ENCODE measurements at regions not wholly inside any gene's neighbourhood (a gene's known extent, or its start where the extent isn't known, plus 50 kb on each side); places are given as distances from the start of the nearest gene placed in this dataset.

GRCh38 chr6:93917216-93917615 is 497.9 kb upstream of the EPHA7 start:
- Histone ChIP-seq H3K9me3 (replicated peaks) (no peaks in the 10 kb centered on the region), H3K4me3 (no peak overlapping the region), H3K4me1 (no peaks in the 10 kb centered on the region), H3K27ac (replicated peaks) (no peak overlapping the region), H3K27me3 (ENCODE audit: low read depth) (no peaks in the 10 kb centered on the region), H3K36me3 (no peaks in the 10 kb centered on the region)
- DNase-seq: no peak
- intact Hi-C loops (cut with micrococcal nuclease): no loop called here
- no peak for TF ChIP-seq CTCF (IDR thresholded peaks at IDR 0.05; ENCODE audit: borderline replicate concordance)

GRCh38 chr6:93916716-93917115 is 497.4 kb upstream of the EPHA7 start:
- intact Hi-C loops (cut with micrococcal nuclease): no loop called here
- TF ChIP-seq CTCF (IDR thresholded peaks at IDR 0.05; ENCODE audit: borderline replicate concordance): no peak
- Histone ChIP-seq H3K27ac (replicated peaks) (no peak overlapping the region), H3K4me1 (no peaks in the 10 kb centered on the region), H3K4me3 (no peak overlapping the region), H3K27me3 (ENCODE audit: low read depth) (no peaks in the 10 kb centered on the region), H3K36me3 (no peaks in the 10 kb centered on the region), H3K9me3 (replicated peaks) (no peaks in the 10 kb centered on the region)
- DNase-seq: no peak

- DNase-seq: no peak
- H3K36me3 ChIP-seq: no peaks in the 10 kb centered on the region
- H3K27me3 ChIP-seq (ENCODE audit: low read depth): no peaks in the 10 kb centered on the region
- intact Hi-C loops (cut with micrococcal nuclease): no loop called here
- no peak overlapping the region for H3K4me3 ChIP-seq
- H3K9me3 ChIP-seq (replicated peaks): no peaks in the 10 kb centered on the region
- no peak for TF ChIP-seq CTCF (IDR thresholded peaks at IDR 0.05; ENCODE audit: borderline replicate concordance)
- H3K4me1 ChIP-seq: no peaks in the 10 kb centered on the region
- H3K27ac ChIP-seq (replicated peaks): no peak overlapping the region
Observed at GRCh38 chr6:93915961-93916360, 496.6 kb upstream of the EPHA7 start.

GRCh38 chr6:93902517-93902916 is 483.2 kb upstream of the EPHA7 start:
- no peaks in the 10 kb centered on the region for H3K4me1 ChIP-seq
- H3K36me3 ChIP-seq: no peaks in the 10 kb centered on the region
- H3K4me3 ChIP-seq: no peak overlapping the region
- no peak overlapping the region for H3K27ac ChIP-seq (replicated peaks)
- TF ChIP-seq CTCF (IDR thresholded peaks at IDR 0.05; ENCODE audit: borderline replicate concordance): no peak
- intact Hi-C loops (cut with micrococcal nuclease): no loop called here
- no peaks in the 10 kb centered on the region for H3K9me3 ChIP-seq (replicated peaks)
- DNase-seq: no peak
- no peaks in the 10 kb centered on the region for H3K27me3 ChIP-seq (ENCODE audit: low read depth)

GRCh38 chr6:93900142-93900541 is 480.8 kb upstream of the EPHA7 start:
- H3K27ac ChIP-seq (replicated peaks): no peak overlapping the region
- no peak for DNase-seq
- intact Hi-C loops (cut with micrococcal nuclease): no loop called here

More at GRCh38 chr6:93900142-93900541, 480.8 kb upstream of the EPHA7 start:
- Histone ChIP-seq H3K36me3 (no peaks in the 10 kb centered on the region), H3K9me3 (replicated peaks) (no peaks in the 10 kb centered on the region), H3K4me3 (no peak overlapping the region), H3K27me3 (ENCODE audit: low read depth) (no peaks in the 10 kb centered on the region), H3K4me1 (no peaks in the 10 kb centered on the region)
- TF ChIP-seq CTCF (IDR thresholded peaks at IDR 0.05; ENCODE audit: borderline replicate concordance): no peak

Measured in left ventricle myocardium inferior (tissue), 1 donor.